HG03469 (cell line): ENCODE measurements at regions not wholly inside any gene's neighbourhood (a gene's known extent, or its start where the extent isn't known, plus 50 kb on each side); places are given as distances from the start of the nearest gene placed in this dataset.
"Not testable (repeated sequence)": the region's sequence is repeated elsewhere in the genome, so short reads cannot be mapped to it uniquely, and the experiment has no call there.

Experiments
- ATAC-seq: cut with Tn5 transposase; IDR thresholded peaks from one replicate; pipeline ENCODE4 v1.9.1; 2021; ENCODE audit warnings: mild to moderate bottlenecking, moderate library complexity, moderate number of reproducible peaks; ENCODE audit not compliant: unreplicated experiment

- ATAC-seq, result no peak
These were observed 338.2 kb upstream of the PABPC4L start for GRCh38 chr4:134539729-134540231.

GRCh38 chr4:134537701-134538100 is 336.1 kb upstream of the PABPC4L start:
- no peak for ATAC-seq

- ATAC-seq, result no peak
These were observed 331.5 kb upstream of the PABPC4L start for GRCh38 chr4:134533068-134533467.

GRCh38 chr4:134531013-134531412 is 329.4 kb upstream of the PABPC4L start:
- no peak for ATAC-seq

GRCh38 chr4:134529629-134530028 is 328.0 kb upstream of the PABPC4L start:
- ATAC-seq, result no peak

GRCh38 chr4:134518574-134519217 is 317.1 kb upstream of the PABPC4L start:
- ATAC-seq, result no peak

- no peak for ATAC-seq
These were observed 309.0 kb upstream of the PABPC4L start for GRCh38 chr4:134510544-134510943.

GRCh38 chr4:134505511-134505910 is 303.9 kb upstream of the PABPC4L start:
- ATAC-seq, result no peak

- no peak for ATAC-seq
These were observed 300.5 kb upstream of the PABPC4L start for GRCh38 chr4:134501973-134502643.

GRCh38 chr4:134501488-134501887 is 299.9 kb upstream of the PABPC4L start:
- not testable (repeated sequence) for ATAC-seq

- ATAC-seq, result no peak
These were observed 297.5 kb upstream of the PABPC4L start for GRCh38 chr4:134499074-134499473.

- ATAC-seq, result no peak
These were observed 289.3 kb upstream of the PABPC4L start for GRCh38 chr4:134490863-134491262.

- ATAC-seq, result not testable (repeated sequence)
These were observed 281.9 kb upstream of the PABPC4L start for GRCh38 chr4:134483514-134483913.

GRCh38 chr4:134471569-134471968 is 270.0 kb upstream of the PABPC4L start:
- ATAC-seq, result no peak

- ATAC-seq, result no peak
These were observed 269.0 kb upstream of the PABPC4L start for GRCh38 chr4:134470544-134470943.

GRCh38 chr4:134465417-134465816 is 263.8 kb upstream of the PABPC4L start:
- ATAC-seq, result no peak

GRCh38 chr4:134463771-134464170 is 262.2 kb upstream of the PABPC4L start:
- no peak for ATAC-seq

GRCh38 chr4:134426821-134427220 is 225.2 kb upstream of the PABPC4L start:
- ATAC-seq, result no peak

- ATAC-seq, result no peak
These were observed 224.2 kb upstream of the PABPC4L start for GRCh38 chr4:134425756-134426155.

- ATAC-seq, result no peak
These were observed 221.2 kb upstream of the PABPC4L start for GRCh38 chr4:134422776-134423175.

- ATAC-seq, result no peak
These were observed 220.1 kb upstream of the PABPC4L start for GRCh38 chr4:134421734-134422133.

GRCh38 chr4:134408897-134409296 is 207.3 kb upstream of the PABPC4L start:
- ATAC-seq, result no peak
